ENCODE measurements at regions not wholly inside any gene's neighbourhood (a gene's known extent, or its start where the extent isn't known, plus 50 kb on each side); places are given as distances from the start of the nearest gene placed in this dataset.
"Not testable (repeated sequence)": the region's sequence is repeated elsewhere in the genome, so short reads cannot be mapped to it uniquely, and the experiment has no call there.

DNA sequence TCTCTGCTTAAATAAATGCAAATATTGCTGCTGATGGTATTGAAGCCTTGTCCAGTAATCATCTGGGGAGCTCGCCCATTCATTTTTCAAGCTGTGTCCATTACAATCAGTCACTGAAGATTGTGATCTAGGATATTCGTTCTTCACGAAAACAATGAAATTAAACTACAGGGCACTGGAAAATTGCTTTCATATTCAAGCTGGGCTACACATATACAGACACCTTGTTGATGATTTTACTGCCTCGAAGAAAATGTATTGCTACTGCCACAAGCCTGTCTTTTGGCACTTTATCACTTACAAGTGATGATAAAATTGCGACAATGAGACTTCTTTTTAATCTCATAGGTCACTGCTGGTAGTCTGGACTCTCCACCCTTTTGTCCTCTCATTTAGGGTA is 100.0 kb upstream of the MINDY3 start (continued):
- TF ChIP-seq CREB1 (IDR thresholded peaks at IDR 0.05) = no peak
- TF ChIP-seq RXRA (IDR thresholded peaks at IDR 0.05; ENCODE audit: insufficient read depth, low read depth, low read length) = no peak
- no peak for TF ChIP-seq TEAD4 (IDR thresholded peaks at IDR 0.05; ENCODE audit: low read depth, low read length)
- TF ChIP-seq POLR2A (IDR thresholded peaks at IDR 0.05; ENCODE audit: control extremely low read depth in 1 of 2, low read depth in 2 of 2, low read length in 2 of 2) = no peak

- 91% methylated on average over 5 of the region's 5 CpGs; no CpG with 5 or more reads in 1 of the 2 experiments for WGBS, 2 experiments (ENCODE audit: extremely low coverage in 1 of 2, insufficient coverage in 1 of 2, insufficient read length in 1 of 2, insufficient replicate concordance in 2 of 2, low coverage in 1 of 2, low lambda C conversion rate in 2 of 2, missing lambda C conversion rate in 1 of 2)
- H3K9me3 ChIP-seq (ENCODE audit: insufficient read depth in 2 of 2, low read depth in 1 of 2, low read length in 1 of 2); H2BK12ac ChIP-seq (ENCODE audit: low read depth, low read length); H3K4me1 ChIP-seq (replicated peaks in 1 of 4; ENCODE audit: control insufficient read depth in 3 of 4, insufficient read depth in 4 of 4, low read length in 3 of 4); FAIRE-seq; H3K56ac ChIP-seq (replicated peaks; ENCODE audit: insufficient read length, low read depth, low read length); H2BK20ac ChIP-seq (ENCODE audit: low read length); H3K36me3 ChIP-seq (ENCODE audit: control insufficient read depth in 2 of 4, insufficient read depth in 4 of 4, low read length in 3 of 4); H4K8ac ChIP-seq (ENCODE audit: extremely low read depth, insufficient read depth, low read length); H3K4me2 ChIP-seq (ENCODE audit: insufficient read depth in 1 of 2, low read depth in 2 of 2, low read length in 2 of 2); H4K91ac ChIP-seq (replicated peaks; ENCODE audit: insufficient read length, low read length); CTCF ChIA-PET (ENCODE audit: partially characterized antibody); H2BK120ac ChIP-seq (replicated peaks; ENCODE audit: low read depth, low read length); DNase-seq (ENCODE audit: low read depth in 1 of 2, low spot score in 2 of 2); H3K4me3 ChIP-seq (ENCODE audit: extremely low read depth in 1 of 4, insufficient read depth in 2 of 4, low read depth in 3 of 4, low read length in 4 of 4); H3K27ac ChIP-seq (ENCODE audit: low read depth, low read length); H4K5ac ChIP-seq (ENCODE audit: insufficient read length, low read depth, low read length); H3K27me3 ChIP-seq (replicated peaks in 1 of 4; ENCODE audit: control insufficient read depth in 3 of 4, extremely low read depth in 1 of 4, insufficient read depth in 3 of 4, low read length in 3 of 4); H3K14ac ChIP-seq (ENCODE audit: insufficient read length); POLR2A ChIA-PET (ENCODE audit: partially characterized antibody); H2AFZ ChIP-seq (ENCODE audit: low read length); H3K9ac ChIP-seq (replicated peaks in 1 of 4; ENCODE audit: extremely low read depth in 1 of 4, low read depth in 3 of 4, low read length in 3 of 4); H2BK5ac ChIP-seq (ENCODE audit: low read depth, low read length); H3K23me2 ChIP-seq (ENCODE audit: low read depth, low read length); H2BK15ac ChIP-seq (ENCODE audit: low read length); H4K20me1 ChIP-seq (replicated peaks in 1 of 2; ENCODE audit: control insufficient read depth in 1 of 2, insufficient read depth in 2 of 2, low read length in 2 of 2); H3K79me2 ChIP-seq (ENCODE audit: control insufficient read depth in 1 of 2, insufficient read depth in 2 of 2, low read length in 2 of 2); H3K23ac ChIP-seq (ENCODE audit: insufficient read length); H3K79me1 ChIP-seq (ENCODE audit: low read depth, low read length); H2AK5ac ChIP-seq (ENCODE audit: low read depth, low read length); H3K4ac ChIP-seq (replicated peaks; ENCODE audit: insufficient read length, low read depth, low read length); H3K18ac ChIP-seq (ENCODE audit: extremely low read depth, low read length): not testable (repeated sequence)
Measured at GRCh38 chr10:15972736-15973135, 112.4 kb upstream of the MINDY3 start.
